HepG2 (cell line): ENCODE measurements at regions not wholly inside any gene's neighbourhood (a gene's known extent, or its start where the extent isn't known, plus 50 kb on each side); places are given as distances from the start of the nearest gene placed in this dataset.

ENCODE experiments used
- ATAC-seq: fragments of 200-7000 bp; cut with Tn5 transposase; 3 replicates; pipeline ENCODE4 v1.9.1; 2020; ENCODE audit warnings: mild to moderate bottlenecking, moderate library complexity
- BruUV-seq: library from RNA; stranded (reverse); fragments of 400-500 nt; replicated peaks from 2 replicates; lab custom pipeline; 2021; lab: Mats Ljungman, UMichigan
- CTCF ChIA-PET: fragments of 300-600 bp; formaldehyde crosslinking; extraction: SDS; loops from one replicate; lab custom pipeline; 2021; ENCODE audit warnings: low total read pairs, inconsistent platforms, low intra/inter-chr PET ratio; lab: Yijun Ruan, JAX
- POLR2A ChIA-PET: fragments of 350-600 bp; sonication (Branson Sonifier 250); formaldehyde crosslinking; loops from one replicate; lab custom pipeline; 2020; ENCODE audit warnings: antibody characterized with exemption, inconsistent platforms; lab: Yijun Ruan, JAX
- DNase-seq: peaks from one replicate; pipeline ENCODE4 v3.0.0-alpha.2; 2015; ENCODE audit warnings: low spot score
- FAIRE-seq: peaks from 3 replicates; lab custom pipeline; 2011; peaks lifted over from hg19 to GRCh38; lab: Jason Lieb, UNC
- H2AFZ ChIP-seq: one replicate; pipeline ENCODE4 v1.6.1; 2011; ENCODE audit warnings: low read length, inconsistent platforms
- H3K27ac ChIP-seq: fragments of 300-600 bp; 3 replicates; pipeline ENCODE4 v1.8.0; 2011; ENCODE audit warnings: mixed run types, mild to moderate bottlenecking, mixed read lengths, low read length, inconsistent platforms; ENCODE audit not compliant: insufficient read depth; ENCODE audit errors: extremely low read length
- H3K27me3 ChIP-seq, 2 experiments: fragments of 200-600 bp in 1 of 2; 2 replicates in 1 of 2; 3 replicates in 1 of 2; pipeline versions ENCODE4 v1.6.0 to v1.8.0; 2011; ENCODE audit warnings: low read length in 2 of 2, mild to moderate bottlenecking in 2 of 2, moderate library complexity in 2 of 2, inconsistent platforms in 1 of 2; ENCODE audit not compliant: insufficient read depth in 2 of 2, control insufficient read depth in 1 of 2
- H3K36me3 ChIP-seq, 2 experiments: fragments of 200-600 bp in 1 of 2; replicated peaks in 1 of 2; 2 replicates in 1 of 2; 3 replicates in 1 of 2; pipeline versions ENCODE4 v1.5.1 to v1.8.0; 2011; ENCODE audit warnings: low read length in 2 of 2, inconsistent platforms in 1 of 2; ENCODE audit not compliant: insufficient read depth in 2 of 2, control insufficient read depth in 1 of 2
- H3K4me1 ChIP-seq: 2 replicates; pipeline ENCODE4 v1.5.1; 2012; ENCODE audit warnings: low read length, inconsistent platforms; ENCODE audit not compliant: insufficient read depth
- H3K4me2 ChIP-seq: 2 replicates; pipeline ENCODE4 v1.6.0; 2011; ENCODE audit warnings: low read depth, low read length, inconsistent platforms
- H3K4me3 ChIP-seq, 3 experiments: fragments of 200-600 bp in 1 of 3; sonication (generic), shearing (Covaris generic) in 1 of 3; replicated peaks in 1 of 3; 2 replicates each; pipeline ENCODE4 v1.5.1; 2011 to 2016; ENCODE audit warnings: low read length in 3 of 3, inconsistent platforms in 2 of 3, low read depth in 2 of 3, mild to moderate bottlenecking in 2 of 3, control low read depth in 1 of 3, mixed read lengths in 1 of 3; ENCODE audit not compliant: insufficient read depth in 1 of 3
- H3K79me2 ChIP-seq: one replicate; pipeline ENCODE4 v1.6.1; 2011; ENCODE audit warnings: low read length, inconsistent platforms; ENCODE audit not compliant: insufficient read depth
- H3K9ac ChIP-seq: 2 replicates; pipeline ENCODE4 v1.6.0; 2011; ENCODE audit warnings: mild to moderate bottlenecking, low read depth, low read length, inconsistent platforms; ENCODE audit not compliant: insufficient read depth
- H3K9me3 ChIP-seq: 2 replicates; pipeline ENCODE4 v1.5.1; 2012; ENCODE audit warnings: mild to moderate bottlenecking, low read length
- H4K20me1 ChIP-seq: 2 replicates; pipeline ENCODE4 v1.6.0; 2011; ENCODE audit warnings: inconsistent platforms, mild to moderate bottlenecking, low read length, moderate library complexity; ENCODE audit not compliant: insufficient read depth
- AHR ChIP-seq: IDR thresholded peaks from 2 replicates; pipeline ENCODE4 v1.6.1; 2018; ENCODE audit warnings: missing genetic modification reagents, missing compliant biosample characterization
- AKAP8 ChIP-seq: sonication (generic); formaldehyde crosslinking; IDR thresholded peaks from 2 replicates; pipeline ENCODE4 v1.5.1; 2020; ENCODE audit warnings: mild to moderate bottlenecking, missing genetic modification reagents
- BHLHE40 ChIP-seq: IDR thresholded peaks from 2 replicates; pipeline ENCODE4 v1.6.1; 2011; ENCODE audit warnings: low read length, improper control_type of control experiment
- CREB3 ChIP-seq: sonication (generic); formaldehyde crosslinking; IDR thresholded peaks from 2 replicates; pipeline ENCODE4 v1.5.0; 2020; ENCODE audit warnings: missing genetic modification reagents
- FUBP1 ChIP-seq: sonication (generic); formaldehyde crosslinking; IDR thresholded peaks from 2 replicates; pipeline ENCODE4 v1.5.1; 2020; ENCODE audit warnings: missing genetic modification reagents, mild to moderate bottlenecking, borderline replicate concordance
- LBX2 ChIP-seq: sonication (generic); formaldehyde crosslinking; IDR thresholded peaks from 2 replicates; pipeline ENCODE4 v1.5.0; 2020; ENCODE audit warnings: missing genetic modification reagents, mild to moderate bottlenecking, borderline replicate concordance
- MLLT10 ChIP-seq: sonication (generic); formaldehyde crosslinking; IDR thresholded peaks from 2 replicates; pipeline ENCODE4 v1.4.0; 2020; ENCODE audit warnings: missing genetic modification reagents
- TAF1 ChIP-seq: sonication (generic); formaldehyde crosslinking; IDR thresholded peaks from 2 replicates; pipeline ENCODE4 v1.4.0; 2020; ENCODE audit warnings: missing genetic modification reagents
- ZBTB10 ChIP-seq: sonication (generic); formaldehyde crosslinking; IDR thresholded peaks from 2 replicates; pipeline ENCODE4 v1.4.0; 2020; ENCODE audit warnings: missing genetic modification reagents, borderline replicate concordance
- ZC3H4 ChIP-seq: sonication (generic); formaldehyde crosslinking; IDR thresholded peaks from 2 replicates; pipeline ENCODE4 v1.4.0; 2020; ENCODE audit warnings: missing genetic modification reagents, borderline replicate concordance
- ZFY ChIP-seq: sonication (generic); formaldehyde crosslinking; IDR thresholded peaks from 2 replicates; pipeline ENCODE4 v1.4.0; 2020; ENCODE audit warnings: missing genetic modification reagents
- ZMAT3 ChIP-seq: sonication (generic); formaldehyde crosslinking; conservative IDR thresholded peaks from 2 replicates; pipeline ENCODE4 v1.7.0; 2021; ENCODE audit warnings: missing genetic modification reagents
- ZNF331 ChIP-seq: sonication (generic); formaldehyde crosslinking; IDR thresholded peaks from 2 replicates; pipeline ENCODE4 v1.4.0; 2020; ENCODE audit warnings: missing genetic modification reagents
- ZNF484 ChIP-seq: sonication (generic); formaldehyde crosslinking; IDR thresholded peaks from 2 replicates; pipeline ENCODE4 v1.5.1; 2020; ENCODE audit warnings: mild to moderate bottlenecking, low read depth, missing genetic modification reagents, borderline replicate concordance
- ZNF503 ChIP-seq: sonication (generic); formaldehyde crosslinking; IDR thresholded peaks from 2 replicates; pipeline ENCODE4 v1.4.0; 2020; ENCODE audit warnings: missing genetic modification reagents
- ZSCAN30 ChIP-seq: sonication (generic); formaldehyde crosslinking; IDR thresholded peaks from 2 replicates; pipeline ENCODE4 v1.5.0; 2020; ENCODE audit warnings: mild to moderate bottlenecking, missing genetic modification reagents
- ZSCAN9 ChIP-seq: IDR thresholded peaks from 2 replicates; pipeline ENCODE4 v1.6.1; 2016; ENCODE audit warnings: borderline replicate concordance
- WGBS: methylation state at CpG from one replicate; pipeline ENCODE4 v1.1.6; 2017; ENCODE audit warnings: low lambda C conversion rate; 5-methylcytosine and 5-hydroxymethylcytosine counted together
- in situ Hi-C: cut with HindIII; loops from 2 replicates; pipeline ENCODE4 v1.10.0; 2017; ENCODE audit warnings: low pct_unique_long_range_greater_than_20kb; ENCODE audit not compliant: extremely low pct_ligation_motif_present
- intact Hi-C: fragments of 100-400 bp; cut with micrococcal nuclease; formaldehyde crosslinking; loops from one replicate; pipeline ENCODE4 v1.10.0; 2022; ENCODE audit not compliant: unreplicated experiment

- H4K20me1 ChIP-seq = no peaks in the 10 kb centered on the region
- no peak for DNase-seq
- no peak overlapping the region for H3K9ac ChIP-seq
- no peak for ATAC-seq
- POLR2A ChIA-PET = no interaction called here
- CTCF ChIA-PET = no interaction called here
- no peaks in the 10 kb centered on the region for H3K4me1 ChIP-seq
- in situ Hi-C loops = no loop called here
- intact Hi-C loops = no loop called here
- H3K4me3 ChIP-seq = no peak overlapping the region
- no peak overlapping the region for H2AFZ ChIP-seq
- H3K9me3 ChIP-seq = peaks cover 33% of the 10 kb centered on the region
- no peaks in the 10 kb centered on the region for H3K36me3 ChIP-seq
- no peak for FAIRE-seq
- WGBS = 5% methylated on average over 1 of the region's 1 CpG
- H3K27ac ChIP-seq = no peak overlapping the region
- no peak overlapping the region for H3K4me2 ChIP-seq
- BruUV-seq = no TSS peak
- no peaks in the 10 kb centered on the region for H3K27me3 ChIP-seq
- H3K79me2 ChIP-seq = no peaks in the 10 kb centered on the region
- TF ChIP-seq MLLT10 (no peak), LBX2 (CRISPR knock-in tag) (no peak), BHLHE40 (no peak), CREB3 (no peak), ZNF484 (CRISPR knock-in tag) (no peak), ZNF331 (CRISPR knock-in tag) (no peak), TAF1 (CRISPR knock-in tag) (no peak), ZBTB10 (CRISPR knock-in tag) (no peak), AHR (CRISPR knock-in tag) (no peak), ZSCAN9 (CRISPR knock-in tag) (no peak), ZSCAN30 (CRISPR knock-in tag) (no peak), AKAP8 (CRISPR knock-in tag) (no peak), ZC3H4 (CRISPR knock-in tag) (no peak), ZNF503 (CRISPR knock-in tag) (no peak), ZMAT3 (no peak), FUBP1 (CRISPR knock-in tag) (no peak), ZFY (CRISPR knock-in tag) (no peak)
Observed at GRCh38 chr21:38183961-38184360, 72.8 kb upstream of the KCNJ15 start.
